ENCODE measurements at regions not wholly inside any gene's neighbourhood (a gene's known extent, or its start where the extent isn't known, plus 50 kb on each side); places are given as distances from the start of the nearest gene placed in this dataset.
"Not testable (repeated sequence)": the region's sequence is repeated elsewhere in the genome, so short reads cannot be mapped to it uniquely, and the experiment has no call there.

DNA sequence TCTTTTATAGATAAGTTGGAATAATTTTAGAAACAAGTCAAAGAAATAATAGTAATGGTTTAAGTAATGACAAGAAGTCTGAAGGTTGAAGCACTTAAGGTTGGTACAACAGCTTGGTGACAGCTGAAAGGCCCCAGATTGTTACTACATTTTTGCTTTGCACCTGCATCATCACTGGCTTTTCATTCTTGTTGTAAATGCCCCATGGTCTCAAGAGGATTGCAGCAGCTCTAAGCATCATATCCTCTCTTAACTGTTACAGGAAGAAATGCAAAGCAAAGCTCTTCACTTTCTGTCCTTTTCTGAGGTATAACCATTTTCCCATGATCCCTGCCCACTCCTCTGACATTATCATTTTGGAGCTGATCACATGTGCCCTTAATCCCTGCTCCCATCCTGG, 461.0 kb downstream of the RPIA start:
- not testable (repeated sequence) for DNase-seq (ENCODE audit: low spot score)

DNA sequence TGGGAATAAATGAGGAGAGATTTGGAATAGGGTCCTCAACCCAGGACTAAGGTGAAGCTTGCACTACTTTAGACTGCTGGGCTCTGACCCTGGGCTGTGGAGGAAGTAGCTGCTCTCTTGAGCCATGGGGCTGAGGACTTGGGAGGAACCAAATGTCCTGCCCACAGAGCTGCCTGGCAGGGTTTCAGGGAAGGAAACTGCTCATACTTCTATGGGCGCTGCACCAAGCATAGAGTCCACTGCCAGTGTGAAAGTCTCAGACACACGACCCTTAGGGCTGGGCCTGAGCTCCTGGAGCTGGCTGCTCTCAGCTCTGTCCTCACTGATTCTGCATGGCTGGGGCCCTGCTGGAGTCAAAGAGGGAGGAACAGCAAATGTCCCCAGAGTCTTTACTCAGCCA, 461.7 kb downstream of the RPIA start:
- DNase-seq (ENCODE audit: low spot score), result not testable (repeated sequence)

DNA sequence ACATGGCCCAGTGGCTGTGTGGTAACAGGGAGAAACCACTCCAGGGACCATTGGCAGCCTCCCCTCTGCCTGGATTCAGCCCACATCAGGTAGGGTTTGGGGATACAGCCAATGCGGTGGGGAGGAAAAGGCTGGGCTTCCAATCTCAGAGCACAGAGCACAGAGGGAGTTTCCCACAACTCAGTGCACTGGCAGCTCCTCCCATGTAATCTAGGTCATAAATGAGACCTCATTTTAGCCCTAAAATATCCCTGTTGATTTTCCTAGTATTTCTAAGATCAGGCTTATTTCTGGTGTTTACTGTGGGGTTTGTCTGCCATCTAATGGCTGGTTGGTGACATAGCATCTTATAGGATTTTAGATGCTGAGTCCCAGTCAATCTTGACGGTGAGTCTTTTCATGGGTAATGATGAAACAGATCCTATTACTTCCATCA, 462.8 kb downstream of the RPIA start:
- DNase-seq (ENCODE audit: low spot score), result not testable (repeated sequence)

DNA sequence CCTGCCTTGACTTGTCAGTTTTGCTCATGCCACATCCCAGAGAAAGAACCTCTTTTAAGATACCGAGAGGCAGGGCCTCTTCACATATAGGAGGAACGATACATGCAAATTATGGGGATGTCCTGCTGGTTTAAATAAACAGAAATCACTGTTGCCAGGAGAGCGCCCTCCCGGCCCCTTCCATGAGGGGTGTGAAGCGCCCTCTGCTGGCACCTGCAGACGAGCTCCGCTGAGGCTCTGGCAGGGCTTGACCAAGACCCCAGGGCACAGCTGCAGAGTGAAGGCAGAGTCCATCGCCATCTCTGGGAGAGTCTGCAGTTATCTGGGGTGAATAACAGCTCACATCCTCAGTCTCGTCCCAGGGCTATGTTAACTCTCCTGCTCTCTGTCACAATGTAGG, 468.8 kb downstream of the RPIA start:
- DNase-seq (ENCODE audit: low spot score), result not testable (repeated sequence)

DNA sequence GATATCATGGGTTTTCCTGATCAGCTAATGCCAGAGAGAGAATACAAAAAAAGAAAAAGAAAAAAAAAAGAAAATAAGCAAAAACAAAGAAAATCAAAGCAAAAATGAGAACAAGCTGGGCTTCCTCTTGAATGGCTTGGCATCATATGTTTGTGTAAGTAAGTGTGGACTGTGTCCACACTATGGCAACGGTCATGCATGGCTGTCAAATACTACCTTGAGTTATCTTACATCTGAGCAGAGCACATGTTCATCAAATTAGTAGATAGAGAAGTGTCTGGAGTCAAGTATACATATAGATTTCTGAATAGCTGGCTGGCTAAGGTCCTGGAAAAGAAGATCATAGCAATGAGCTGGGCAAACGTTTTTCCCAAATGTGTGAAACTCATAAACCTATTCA, 470.2 kb downstream of the RPIA start:
- not testable (repeated sequence) for DNase-seq (ENCODE audit: low spot score)

DNA sequence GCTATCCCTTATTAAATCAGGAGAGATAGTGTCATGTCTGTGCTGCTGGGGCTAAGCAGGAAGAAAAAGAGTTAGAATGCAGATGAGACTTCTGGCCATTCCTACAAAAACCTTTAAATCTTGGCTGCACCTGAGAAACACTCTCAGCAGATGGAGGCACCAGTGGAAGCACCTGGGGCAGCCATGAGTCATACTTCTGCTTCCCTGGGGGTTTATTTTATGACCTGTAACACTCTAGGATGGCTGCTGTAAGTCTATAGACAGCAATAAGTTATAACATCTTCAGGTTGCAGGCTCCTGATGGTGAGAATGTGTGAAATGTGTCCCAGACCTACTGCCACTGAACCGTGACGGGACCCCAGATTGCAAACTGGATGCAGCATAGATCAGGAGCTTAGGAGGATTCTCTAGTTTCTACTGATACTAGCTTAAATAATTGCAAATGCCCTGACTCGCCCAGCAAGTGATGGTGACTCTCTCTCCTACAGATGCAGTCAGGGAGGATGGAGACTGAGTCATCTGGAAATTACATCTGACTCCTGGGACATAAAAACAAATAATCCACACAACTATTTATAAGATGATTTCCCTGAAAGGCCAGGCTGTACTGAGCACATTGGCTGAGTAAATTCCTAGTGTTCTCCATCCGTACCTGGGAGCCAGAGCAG, 479.2 kb downstream of the RPIA start:
- DNase-seq (ENCODE audit: low spot score), result not testable (repeated sequence)

DNA sequence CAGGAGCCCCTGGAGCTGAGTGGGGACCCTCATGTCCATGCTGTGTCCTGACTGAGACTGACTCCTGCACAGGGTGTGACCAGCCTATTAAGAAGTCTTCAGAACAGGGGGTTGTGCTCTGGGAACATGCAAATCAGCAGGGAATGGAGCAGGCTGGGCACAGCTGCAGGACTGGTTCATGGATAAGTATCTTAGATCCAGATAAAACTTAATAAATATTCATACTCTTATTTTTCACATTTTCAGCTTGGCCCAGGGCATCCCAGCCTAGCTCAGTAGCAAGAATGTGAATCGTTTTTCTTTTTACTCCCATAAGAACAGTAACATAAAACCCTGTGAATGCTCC, 479.7 kb downstream of the RPIA start:
- DNase-seq (ENCODE audit: low spot score), result not testable (repeated sequence)

DNA sequence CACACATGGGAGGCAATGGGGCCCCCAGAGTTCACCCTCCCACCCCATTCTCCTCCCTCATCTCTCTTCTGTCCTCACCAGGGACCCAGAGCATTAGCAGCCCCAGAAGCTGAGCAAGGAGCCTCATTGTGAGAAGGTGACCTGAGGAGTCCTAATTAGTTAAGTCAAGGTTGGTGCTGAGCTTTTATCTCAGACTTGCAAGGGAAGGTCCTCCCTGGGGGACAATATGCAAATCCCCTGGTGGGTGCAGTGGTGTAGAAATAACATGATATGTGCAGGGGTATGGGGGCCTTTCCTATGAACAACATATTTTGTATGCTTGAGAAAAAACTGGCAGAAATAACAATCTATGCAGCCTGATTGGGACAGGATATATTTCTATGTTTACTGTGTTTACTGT, 485.5 kb downstream of the RPIA start:
- not testable (repeated sequence) for DNase-seq (ENCODE audit: low spot score)

DNA sequence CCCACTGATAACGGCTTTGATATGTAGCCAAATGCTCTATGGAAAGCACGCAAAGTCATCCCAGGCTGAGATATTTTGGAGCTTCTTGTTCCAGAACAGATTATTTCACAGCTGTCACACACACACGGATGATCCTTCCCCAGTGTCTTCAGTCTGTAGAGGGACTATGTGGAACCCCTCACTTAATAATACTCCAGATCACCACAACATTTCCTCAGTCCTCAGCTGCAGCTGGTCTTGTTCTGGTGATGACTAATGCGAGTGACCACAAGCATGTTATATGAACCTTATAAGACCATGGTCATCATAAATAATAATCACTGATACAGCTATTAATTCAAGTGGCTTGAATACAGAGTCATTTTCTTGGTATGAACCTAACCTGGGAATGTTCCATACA, 490.7 kb downstream of the RPIA start:
- DNase-seq (ENCODE audit: low spot score), result not testable (repeated sequence)

DNA sequence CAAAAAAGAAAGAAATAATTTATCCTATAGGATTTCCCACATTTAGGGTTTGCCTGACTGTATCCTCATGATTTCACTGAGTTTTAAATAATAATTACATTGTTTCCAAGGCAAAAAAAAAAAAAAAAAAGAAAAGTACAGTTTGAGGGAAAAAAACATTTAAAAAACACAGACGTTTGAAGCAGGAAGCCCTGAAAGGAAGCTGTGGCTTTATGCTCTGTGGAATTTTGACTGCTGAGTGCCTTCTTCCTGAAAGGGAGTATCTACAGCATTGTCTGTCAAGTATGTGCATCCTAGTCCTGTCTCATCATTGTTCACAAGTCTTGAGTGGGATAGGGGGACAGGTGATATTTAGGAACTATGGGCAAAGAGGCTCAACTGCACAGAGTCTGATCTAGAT, 493.3 kb downstream of the RPIA start:
- DNase-seq (ENCODE audit: low spot score), result not testable (repeated sequence)

DNA sequence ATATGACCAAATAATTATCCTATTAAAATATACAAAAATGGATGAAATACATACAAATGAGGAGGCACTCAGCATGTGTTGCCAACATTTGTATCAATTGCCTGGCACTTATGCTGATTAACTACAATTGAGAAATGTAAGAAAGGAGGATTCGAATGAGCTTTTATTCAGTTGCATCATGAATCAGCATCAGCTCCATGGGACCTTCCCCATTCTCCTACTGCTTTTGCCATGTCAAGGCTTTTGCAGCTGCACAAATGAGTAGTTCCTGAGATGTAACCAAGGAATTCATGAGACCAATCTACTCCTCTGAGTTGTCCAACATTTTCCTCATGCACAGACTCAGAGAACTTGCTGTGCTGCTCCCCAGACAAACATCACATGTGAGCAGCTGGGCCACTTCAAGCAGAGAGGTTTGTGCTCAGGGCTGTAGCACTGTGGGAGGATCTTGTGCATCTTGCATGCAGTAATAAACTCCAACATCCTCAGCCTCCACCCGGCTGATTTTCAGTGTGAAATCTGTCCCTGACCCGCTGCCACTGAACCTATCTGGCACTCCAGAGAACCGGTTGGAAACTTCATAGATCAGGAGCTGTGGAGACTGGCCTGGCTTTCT, 504.3 kb downstream of the RPIA start:
- DNase-seq (ENCODE audit: low spot score), result not testable (repeated sequence)

DNA sequence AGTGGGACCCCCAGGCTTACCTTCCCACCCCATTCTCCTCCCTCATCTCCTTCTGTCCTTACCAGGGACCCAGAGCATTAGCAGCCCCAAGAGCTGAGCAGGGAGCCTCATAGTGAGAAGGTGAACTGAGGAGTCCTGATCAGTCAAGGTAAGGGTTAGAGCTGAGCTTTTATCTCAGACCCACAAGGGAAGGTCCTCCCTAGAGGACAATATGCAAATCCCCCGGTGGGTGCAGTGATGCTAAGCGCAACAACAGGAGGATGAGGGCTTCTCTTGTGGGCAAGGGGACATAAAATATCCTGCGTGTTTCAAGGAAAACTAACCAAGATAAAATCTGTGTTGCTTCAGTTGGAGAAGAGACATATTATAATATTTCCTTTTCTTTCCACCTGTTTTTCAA, 505.2 kb downstream of the RPIA start:
- DNase-seq (ENCODE audit: low spot score), result not testable (repeated sequence)

DNA sequence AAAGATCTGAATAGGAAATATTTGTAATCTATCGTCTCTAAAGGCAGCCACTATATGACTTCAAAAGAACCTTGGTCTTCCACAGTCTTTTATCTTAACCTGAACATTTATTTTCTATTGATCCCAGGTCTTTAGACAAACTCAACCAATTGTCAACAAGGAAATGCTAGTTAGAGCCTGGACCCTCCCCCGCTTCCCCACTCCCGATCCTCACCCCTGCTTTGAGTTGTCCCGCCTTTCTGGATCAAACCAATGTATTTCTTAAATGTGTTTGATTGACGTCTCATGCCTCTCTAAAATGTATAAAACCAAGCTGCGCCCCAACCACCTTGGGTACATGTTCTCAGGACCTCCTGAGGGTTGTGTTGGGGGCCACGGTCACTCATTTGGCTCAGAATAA, 506.6 kb downstream of the RPIA start:
- not testable (repeated sequence) for DNase-seq (ENCODE audit: low spot score)

DNA sequence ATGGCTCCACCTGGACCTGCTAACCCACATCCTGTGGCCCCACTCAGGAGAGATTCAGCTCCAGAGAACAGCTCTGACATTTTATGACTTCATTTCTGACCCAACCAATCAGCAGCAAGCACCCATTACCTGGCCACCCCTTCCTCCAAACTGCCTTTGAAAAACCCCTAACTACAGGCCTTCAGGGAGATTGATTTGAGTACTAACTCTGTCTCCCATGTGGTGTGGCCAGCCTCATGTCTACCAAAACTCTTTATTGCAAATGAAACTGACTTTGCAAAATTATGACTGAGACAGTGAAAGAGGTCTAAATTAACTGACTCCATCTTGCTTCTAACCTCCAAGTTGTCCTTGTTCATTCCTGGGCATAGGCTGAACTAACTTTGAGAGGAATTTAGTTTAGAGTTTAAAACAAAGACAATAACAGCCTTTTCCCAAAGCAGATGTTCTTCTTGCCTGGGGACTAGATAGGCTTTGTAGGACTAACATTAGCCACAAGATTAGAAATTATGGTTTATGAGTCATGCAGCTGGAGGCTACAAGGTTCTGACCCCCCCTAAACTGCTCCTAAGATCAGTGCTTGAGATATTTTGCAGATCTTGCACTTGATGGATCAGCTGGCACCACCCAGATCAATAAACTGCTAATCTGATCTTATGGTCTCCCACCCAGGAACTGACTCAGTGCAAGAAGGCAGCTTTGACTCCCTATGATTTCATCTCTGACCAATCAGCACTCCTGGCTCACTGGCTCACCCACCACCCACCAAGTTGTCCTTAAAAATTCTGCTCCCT, 508.2 kb downstream of the RPIA start:
- not testable (repeated sequence) for DNase-seq (ENCODE audit: low spot score)

DNA sequence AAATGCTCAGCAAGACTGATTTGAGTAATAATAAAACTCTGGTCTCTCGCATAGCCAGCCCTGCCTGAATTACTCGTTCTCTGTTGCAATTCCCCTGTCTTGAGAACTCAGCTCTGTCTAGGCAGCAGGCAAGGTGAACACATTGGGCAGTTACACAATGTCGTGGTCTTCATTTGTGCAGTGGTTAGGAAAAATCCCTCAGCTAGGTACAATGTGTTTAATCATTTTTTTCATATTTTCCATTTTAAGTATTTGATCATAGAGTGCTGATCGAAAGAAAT, 508.7 kb downstream of the RPIA start:
- not testable (repeated sequence) for DNase-seq (ENCODE audit: low spot score)

DNA sequence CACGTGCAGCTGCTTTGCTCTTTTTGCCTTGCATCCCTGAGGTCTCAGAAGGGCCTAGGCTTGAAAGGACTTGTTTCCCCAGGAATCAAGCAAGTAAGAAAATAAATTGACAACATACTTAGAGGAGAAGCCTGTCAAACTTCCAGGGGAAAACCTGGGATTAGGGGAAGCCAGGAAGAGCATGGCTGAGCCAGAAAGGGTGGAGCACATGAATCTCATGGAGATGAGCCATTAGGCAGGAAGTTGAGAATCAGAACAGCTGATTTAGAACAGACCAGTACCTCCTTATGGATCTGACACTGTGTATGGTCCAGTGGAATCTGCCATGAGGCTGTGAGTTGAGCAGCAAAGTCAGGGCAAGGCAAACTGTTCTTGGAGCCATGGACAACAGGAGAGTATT, 511.0 kb downstream of the RPIA start:
- DNase-seq (ENCODE audit: low spot score), result not testable (repeated sequence)

DNA sequence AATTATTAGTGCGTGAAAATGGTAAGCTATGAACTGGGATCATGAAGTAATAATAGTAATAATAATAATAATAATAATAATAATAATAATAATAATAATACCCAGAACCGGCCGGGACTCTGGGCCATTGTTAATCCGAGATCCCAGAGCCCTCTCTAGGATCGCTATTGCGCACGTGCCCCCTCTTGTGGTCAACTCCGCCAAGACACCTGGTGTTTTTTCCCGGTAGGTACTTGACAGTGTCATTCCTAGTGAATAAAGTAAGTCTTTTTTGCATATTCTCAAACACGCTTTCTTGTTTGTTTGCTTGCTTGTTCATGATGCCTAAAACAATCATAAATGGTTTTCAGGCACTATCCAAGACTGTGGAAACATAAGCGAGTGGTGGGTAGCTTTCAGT, 513.7 kb downstream of the RPIA start:
- peak; percentile 2 for DNase-seq (ENCODE audit: low spot score)

DNA sequence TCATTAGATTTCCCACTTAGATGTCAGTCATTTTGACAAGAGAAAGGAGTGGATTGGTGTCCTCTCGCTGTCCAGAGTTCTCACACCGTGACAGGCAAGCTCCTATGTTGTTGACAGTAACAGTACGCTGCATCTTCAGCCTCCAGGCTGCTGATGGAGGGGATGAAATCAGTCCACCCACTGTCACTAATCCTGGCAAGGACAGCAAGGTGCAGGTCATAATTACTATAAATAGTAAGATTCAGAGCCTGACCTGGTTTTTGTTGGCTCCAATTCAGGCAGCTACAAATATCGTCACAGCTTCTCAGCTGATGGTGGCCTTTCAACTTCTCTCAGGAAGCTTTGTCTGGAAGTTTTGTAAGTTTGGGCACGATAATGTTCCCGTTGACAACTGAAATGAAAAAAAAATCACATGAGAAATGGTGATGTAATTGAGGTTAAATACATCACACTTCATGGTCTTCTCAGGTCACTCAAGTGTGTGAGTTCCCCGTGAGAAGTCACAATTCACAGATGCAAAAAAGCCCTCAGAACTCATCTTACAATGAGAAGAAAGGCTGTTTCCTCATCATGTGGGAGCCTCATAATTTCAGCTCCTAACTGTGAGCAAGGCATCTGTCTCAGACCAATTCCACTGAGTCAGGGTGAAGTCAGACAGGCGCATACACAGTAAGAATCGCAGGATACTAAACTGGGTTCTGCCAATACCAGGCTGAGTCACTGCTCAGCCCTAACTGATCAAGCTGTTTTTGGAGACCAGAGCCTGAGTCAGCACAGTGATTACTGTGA, 516.9 kb downstream of the RPIA start:
- DNase-seq (ENCODE audit: low spot score), result not testable (repeated sequence)

DNA sequence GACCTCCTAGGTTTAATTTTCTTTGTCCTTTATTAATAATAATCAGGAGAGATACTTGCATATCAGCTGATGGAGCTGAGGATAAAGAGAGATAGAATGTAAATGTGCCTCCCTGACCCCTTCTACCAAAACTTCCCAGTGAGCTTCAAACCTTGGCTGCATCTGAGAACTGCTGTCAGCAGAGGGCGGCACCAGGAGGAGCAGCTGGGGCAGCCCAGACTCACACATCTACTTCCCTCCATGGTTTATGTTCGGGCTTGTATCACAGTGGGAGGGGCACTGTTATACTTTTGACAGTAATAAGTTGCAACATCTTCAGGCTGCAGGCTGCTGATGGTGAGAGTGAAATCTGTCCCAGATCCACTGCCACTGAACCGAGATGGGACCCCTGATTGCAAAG, 521.7 kb downstream of the RPIA start:
- not testable (repeated sequence) for DNase-seq (ENCODE audit: low spot score)

DNA sequence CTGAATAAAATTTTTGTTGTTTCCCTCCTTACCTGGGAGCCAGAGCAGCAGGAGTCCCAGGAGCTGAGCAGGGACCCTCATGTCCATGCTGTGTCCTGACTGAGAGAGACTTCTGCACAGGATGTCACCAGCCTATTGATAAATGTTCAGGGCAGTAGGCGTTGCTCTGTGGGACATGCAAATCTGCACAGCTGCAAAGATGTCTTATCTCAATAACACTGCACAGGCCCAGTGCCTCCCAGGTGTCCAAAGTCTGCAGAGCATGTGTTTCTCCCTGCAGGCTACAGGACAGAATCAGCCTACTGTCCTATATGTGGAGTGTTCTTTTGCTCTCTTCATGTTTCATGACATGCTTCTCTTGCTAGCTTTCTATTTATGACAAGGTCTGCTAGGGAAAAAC, 522.3 kb downstream of the RPIA start:
- peak; percentile 2 for DNase-seq (ENCODE audit: low spot score)

DNA sequence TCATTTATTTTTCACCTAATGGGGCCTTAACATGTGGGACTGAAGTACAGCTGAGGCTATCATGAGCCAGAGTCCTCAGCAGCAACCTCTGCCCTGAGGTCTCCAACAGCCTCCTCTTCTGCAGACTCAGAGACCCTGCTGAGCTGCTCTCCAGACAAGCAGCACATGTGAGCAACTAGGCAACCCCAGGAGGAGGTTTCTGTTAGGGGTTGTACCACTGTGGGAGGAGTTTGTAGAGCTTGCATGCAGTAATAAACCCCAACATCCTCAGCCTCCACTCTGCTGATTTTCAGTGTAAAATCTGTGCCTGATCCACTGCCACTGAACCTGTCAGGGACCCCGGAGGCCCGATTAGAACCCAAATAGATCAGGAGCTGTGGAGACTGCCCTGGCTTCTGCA, 530.0 kb downstream of the RPIA start:
- DNase-seq (ENCODE audit: low spot score), result not testable (repeated sequence)

DNA sequence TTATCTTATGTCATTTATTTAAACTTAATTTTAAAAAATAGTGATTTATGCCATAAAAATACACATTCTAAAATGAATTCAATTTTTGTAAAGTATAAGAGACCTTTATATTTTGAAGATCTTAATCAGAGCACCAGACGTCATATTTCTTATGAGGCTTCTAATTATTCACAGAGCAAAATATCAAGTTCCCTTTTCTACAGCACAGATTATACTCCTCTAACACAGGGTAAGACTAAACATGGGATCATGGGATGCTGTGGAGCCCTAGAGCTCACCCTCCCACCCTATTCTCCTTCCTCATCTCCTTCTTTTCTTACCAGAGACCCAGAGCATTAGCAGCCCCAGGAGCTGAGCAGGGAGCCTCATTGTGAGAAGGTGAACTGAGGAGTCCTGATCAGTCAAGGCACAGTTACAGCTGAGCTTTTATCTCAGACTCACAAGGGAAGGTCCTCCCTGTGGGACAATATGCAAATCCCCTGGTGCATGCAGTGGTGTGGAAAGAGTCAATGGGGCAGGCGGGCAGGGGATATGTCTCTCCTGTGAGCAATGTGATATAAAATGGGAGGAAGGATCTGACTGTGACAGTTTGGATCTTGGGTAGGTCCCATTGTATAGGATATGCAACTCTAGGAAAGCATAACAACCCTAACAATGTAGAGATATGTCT, 530.7 kb downstream of the RPIA start:
- DNase-seq (ENCODE audit: low spot score), result not testable (repeated sequence)

Measured in germinal center (tissue), 1 donor.